Panc1 (cell line): ENCODE measurements at regions not wholly inside any gene's neighbourhood (a gene's known extent, or its start where the extent isn't known, plus 50 kb on each side); places are given as distances from the start of the nearest gene placed in this dataset.

Source experiments
- ATAC-seq: fragments of 200-7000 bp; cut with Tn5 transposase; 2 replicates; pipeline ENCODE4 v1.9.1; 2020; ENCODE audit warnings: mild to moderate bottlenecking, moderate library complexity
- BruUV-seq: library from RNA; stranded (reverse); fragments of 400-500 nt; replicated peaks from 2 replicates; lab custom pipeline; 2021; lab: Mats Ljungman, UMichigan
- CTCF ChIA-PET: fragments of 300-600 bp; sonication (Branson Sonifier 250); formaldehyde crosslinking; loops from one replicate; lab custom pipeline; 2022; ENCODE audit warnings: antibody characterized with exemption; lab: Charles Lee
- POLR2A ChIA-PET: fragments of 300-600 bp; sonication (Branson Sonifier 250); formaldehyde crosslinking; loops from one replicate; lab custom pipeline; 2022; ENCODE audit warnings: antibody characterized with exemption; lab: Charles Lee
- DNase-seq: peaks from one replicate; pipeline ENCODE4 v3.0.0-alpha.2; 2010; ENCODE audit warnings: low read depth, low spot score
- H3K27ac ChIP-seq: 2 replicates; pipeline ENCODE4 v1.5.1; 2011; ENCODE audit warnings: mild to moderate bottlenecking, low read length, inconsistent platforms
- H3K27me3 ChIP-seq: fragments of 200-500 bp; sonication (Bioruptor generic); 2 replicates; pipeline ENCODE4 v1.6.0; 2014; ENCODE audit warnings: low read length, inconsistent platforms; ENCODE audit not compliant: control insufficient read depth, insufficient read depth
- H3K36me3 ChIP-seq: fragments of 200-500 bp; sonication (Bioruptor generic); 2 replicates; pipeline ENCODE4 v1.5.1; 2014; ENCODE audit warnings: inconsistent platforms, mild to moderate bottlenecking, low read length, moderate library complexity; ENCODE audit not compliant: control insufficient read depth, insufficient read depth
- H3K4me1 ChIP-seq: 2 replicates; pipeline ENCODE4 v1.5.1; 2011; ENCODE audit warnings: inconsistent platforms, mild to moderate bottlenecking, low read length, moderate library complexity; ENCODE audit not compliant: control insufficient read depth, insufficient read depth
- H3K4me3 ChIP-seq, 2 experiments: 2 replicates each; pipeline ENCODE4 v1.5.1; 2011 to 2012; ENCODE audit warnings: low read depth in 2 of 2, low read length in 2 of 2, mild to moderate bottlenecking in 2 of 2, inconsistent platforms in 1 of 2, moderate library complexity in 1 of 2
- H3K9me3 ChIP-seq: fragments of 200-500 bp; sonication (Bioruptor generic); 2 replicates; pipeline ENCODE4 v1.5.1; 2014; ENCODE audit warnings: low read depth, mild to moderate bottlenecking, inconsistent platforms, low read length, moderate library complexity; ENCODE audit not compliant: control insufficient read depth, insufficient read depth
- POLR2AphosphoS5 ChIP-seq: IDR thresholded peaks from 2 replicates; pipeline ENCODE4 v1.6.1; 2012; ENCODE audit warnings: mild to moderate bottlenecking, low read depth, low read length, moderate library complexity
- SIN3A ChIP-seq: IDR thresholded peaks from 2 replicates; pipeline ENCODE4 v1.6.1; 2012; ENCODE audit warnings: low read depth, mild to moderate bottlenecking, low read length, moderate library complexity, borderline replicate concordance; ENCODE audit not compliant: insufficient read depth
- TCF7L2 ChIP-seq: IDR thresholded peaks from 2 replicates; pipeline ENCODE4 v1.6.1; 2011; ENCODE audit warnings: mild to moderate bottlenecking, low read depth, low read length, inconsistent platforms
- in situ Hi-C: cut with HindIII; loops from 2 replicates; pipeline ENCODE4 v1.10.0; 2016; ENCODE audit warnings: low sequenced_read_pairs, low pct_unique_long_range_greater_than_20kb
- intact Hi-C: fragments of 100-400 bp; cut with micrococcal nuclease; formaldehyde crosslinking; loops from one replicate; pipeline ENCODE4 v1.10.0; 2022; ENCODE audit not compliant: unreplicated experiment
- TF ChIP-seq, protein P1 (sequence below), 2 experiments: IDR thresholded peaks; 2 replicates each; pipeline ENCODE4 v1.6.1; 2011 to 2012; ENCODE audit warnings: low read depth in 2 of 2, control low read depth in 1 of 2, low read length in 1 of 2, mild to moderate bottlenecking in 1 of 2, moderate library complexity in 1 of 2; ENCODE audit not compliant: insufficient read depth in 1 of 2
- TF ChIP-seq, protein P2 (sequence below): fragments of 450-650 bp; IDR thresholded peaks from 2 replicates; pipeline ENCODE4 v1.5.1; 2017; ENCODE audit warnings: mild to moderate bottlenecking

DNA sequence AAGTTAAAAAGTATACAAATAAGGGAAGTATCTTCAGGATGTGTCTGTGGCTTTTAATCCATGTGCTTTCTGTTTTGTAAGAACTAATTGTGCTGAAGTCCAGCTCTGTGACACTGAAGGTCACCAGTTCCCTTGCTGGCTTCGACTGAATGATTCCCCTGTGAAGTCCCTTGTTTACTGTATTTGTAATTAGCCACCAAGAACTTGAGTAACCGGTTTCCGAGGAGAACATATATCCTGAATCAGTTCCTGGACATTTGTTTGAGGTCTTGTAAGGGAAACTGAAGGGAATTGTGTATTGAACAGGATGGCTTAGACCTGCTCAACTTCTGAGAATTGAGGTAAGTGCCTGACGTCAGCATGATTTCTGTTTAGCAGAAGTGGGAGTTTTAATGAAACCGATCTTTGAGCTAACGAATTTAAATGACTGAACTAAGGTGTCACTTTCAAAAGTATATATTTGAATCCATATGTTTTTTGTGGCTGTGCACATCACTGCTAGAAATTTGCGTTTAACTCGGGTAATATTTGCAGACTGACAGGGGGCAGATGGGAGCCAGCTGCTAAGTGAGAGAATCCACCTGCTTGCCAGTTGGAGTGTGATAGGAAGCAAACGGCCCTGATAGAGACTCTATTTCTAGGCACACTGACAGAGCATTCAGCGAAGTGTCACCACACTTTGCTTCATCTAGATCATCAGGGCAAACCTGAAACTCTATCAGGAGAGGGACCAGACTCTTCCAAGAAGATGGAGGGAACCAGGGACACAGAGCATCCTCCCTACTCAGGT, 530.0 kb downstream of the RFC3 start:
- intact Hi-C loops: no loop called here
- no peak for DNase-seq

DNA sequence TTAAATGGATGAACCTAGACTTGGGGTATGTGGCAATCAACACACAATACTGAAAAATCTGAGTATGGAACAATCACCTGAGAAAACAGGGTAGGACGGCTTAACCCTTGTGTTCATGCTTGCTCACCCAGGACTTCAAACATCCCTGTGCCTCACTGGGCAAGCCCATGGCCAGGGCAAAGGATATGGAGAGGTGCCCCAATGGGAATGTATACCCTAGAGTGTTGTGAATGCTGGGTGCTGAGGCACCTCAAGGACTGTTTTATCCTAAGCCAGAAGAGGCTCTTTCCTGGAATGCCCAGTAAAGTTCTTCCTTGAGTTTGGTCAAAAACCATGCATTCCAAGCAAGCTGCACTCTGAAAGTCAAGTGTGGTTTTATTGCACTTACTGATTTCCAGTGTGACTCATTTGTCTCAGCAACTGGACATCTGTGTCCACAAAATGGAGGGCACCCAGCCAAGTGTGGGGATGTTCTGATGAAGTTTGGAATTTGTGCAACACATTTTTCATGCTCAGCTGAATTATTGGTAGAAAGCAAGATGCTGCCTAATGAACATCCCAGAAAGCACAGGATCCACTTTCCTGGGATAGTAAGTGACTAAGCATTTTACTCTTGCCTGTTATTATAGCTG, 531.3 kb downstream of the RFC3 start:
- ChIA-PET CTCF (no interaction called here), POLR2A (no interaction called here)
- ATAC-seq: no peak
- Histone ChIP-seq H3K9me3 (no peaks in the 10 kb centered on the region), H3K4me1 (no peaks in the 10 kb centered on the region), H3K27ac (no peak overlapping the region), H3K27me3 (no peaks in the 10 kb centered on the region), H3K4me3 (no peak overlapping the region), H3K36me3 (no peaks in the 10 kb centered on the region)
- in situ Hi-C loops: no loop called here
- no peak for DNase-seq
- no peak for TF ChIP-seq SIN3A
- TF ChIP-seq, protein P1, sequence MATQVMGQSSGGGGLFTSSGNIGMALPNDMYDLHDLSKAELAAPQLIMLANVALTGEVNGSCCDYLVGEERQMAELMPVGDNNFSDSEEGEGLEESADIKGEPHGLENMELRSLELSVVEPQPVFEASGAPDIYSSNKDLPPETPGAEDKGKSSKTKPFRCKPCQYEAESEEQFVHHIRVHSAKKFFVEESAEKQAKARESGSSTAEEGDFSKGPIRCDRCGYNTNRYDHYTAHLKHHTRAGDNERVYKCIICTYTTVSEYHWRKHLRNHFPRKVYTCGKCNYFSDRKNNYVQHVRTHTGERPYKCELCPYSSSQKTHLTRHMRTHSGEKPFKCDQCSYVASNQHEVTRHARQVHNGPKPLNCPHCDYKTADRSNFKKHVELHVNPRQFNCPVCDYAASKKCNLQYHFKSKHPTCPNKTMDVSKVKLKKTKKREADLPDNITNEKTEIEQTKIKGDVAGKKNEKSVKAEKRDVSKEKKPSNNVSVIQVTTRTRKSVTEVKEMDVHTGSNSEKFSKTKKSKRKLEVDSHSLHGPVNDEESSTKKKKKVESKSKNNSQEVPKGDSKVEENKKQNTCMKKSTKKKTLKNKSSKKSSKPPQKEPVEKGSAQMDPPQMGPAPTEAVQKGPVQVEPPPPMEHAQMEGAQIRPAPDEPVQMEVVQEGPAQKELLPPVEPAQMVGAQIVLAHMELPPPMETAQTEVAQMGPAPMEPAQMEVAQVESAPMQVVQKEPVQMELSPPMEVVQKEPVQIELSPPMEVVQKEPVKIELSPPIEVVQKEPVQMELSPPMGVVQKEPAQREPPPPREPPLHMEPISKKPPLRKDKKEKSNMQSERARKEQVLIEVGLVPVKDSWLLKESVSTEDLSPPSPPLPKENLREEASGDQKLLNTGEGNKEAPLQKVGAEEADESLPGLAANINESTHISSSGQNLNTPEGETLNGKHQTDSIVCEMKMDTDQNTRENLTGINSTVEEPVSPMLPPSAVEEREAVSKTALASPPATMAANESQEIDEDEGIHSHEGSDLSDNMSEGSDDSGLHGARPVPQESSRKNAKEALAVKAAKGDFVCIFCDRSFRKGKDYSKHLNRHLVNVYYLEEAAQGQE (IDR thresholded peaks at IDR 0.05; ENCODE audit: insufficient read depth in 1 of 2, low read depth in 2 of 2, low read length in 1 of 2): no peak
- no peak for TF ChIP-seq TCF7L2
- TF ChIP-seq POLR2AphosphoS5: no peak
- TF ChIP-seq, protein P2, sequence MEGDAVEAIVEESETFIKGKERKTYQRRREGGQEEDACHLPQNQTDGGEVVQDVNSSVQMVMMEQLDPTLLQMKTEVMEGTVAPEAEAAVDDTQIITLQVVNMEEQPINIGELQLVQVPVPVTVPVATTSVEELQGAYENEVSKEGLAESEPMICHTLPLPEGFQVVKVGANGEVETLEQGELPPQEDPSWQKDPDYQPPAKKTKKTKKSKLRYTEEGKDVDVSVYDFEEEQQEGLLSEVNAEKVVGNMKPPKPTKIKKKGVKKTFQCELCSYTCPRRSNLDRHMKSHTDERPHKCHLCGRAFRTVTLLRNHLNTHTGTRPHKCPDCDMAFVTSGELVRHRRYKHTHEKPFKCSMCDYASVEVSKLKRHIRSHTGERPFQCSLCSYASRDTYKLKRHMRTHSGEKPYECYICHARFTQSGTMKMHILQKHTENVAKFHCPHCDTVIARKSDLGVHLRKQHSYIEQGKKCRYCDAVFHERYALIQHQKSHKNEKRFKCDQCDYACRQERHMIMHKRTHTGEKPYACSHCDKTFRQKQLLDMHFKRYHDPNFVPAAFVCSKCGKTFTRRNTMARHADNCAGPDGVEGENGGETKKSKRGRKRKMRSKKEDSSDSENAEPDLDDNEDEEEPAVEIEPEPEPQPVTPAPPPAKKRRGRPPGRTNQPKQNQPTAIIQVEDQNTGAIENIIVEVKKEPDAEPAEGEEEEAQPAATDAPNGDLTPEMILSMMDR: no peak
- intact Hi-C loops: no loop called here
- no TSS peak for BruUV-seq

More for the DNA sequence above, 530.0 kb downstream of the RFC3 start:
- in situ Hi-C loops: no loop called here
- no peaks in the 10 kb centered on the region for H3K9me3 ChIP-seq
- H3K4me3 ChIP-seq: no peak overlapping the region
- no TSS peak for BruUV-seq
- ChIA-PET CTCF (no interaction called here), POLR2A (no interaction called here)
- no peak for ATAC-seq
- no peak overlapping the region for H3K27ac ChIP-seq
- TF ChIP-seq POLR2AphosphoS5: no peak
- H3K27me3 ChIP-seq: no peaks in the 10 kb centered on the region
- no peaks in the 10 kb centered on the region for H3K4me1 ChIP-seq
- no peaks in the 10 kb centered on the region for H3K36me3 ChIP-seq

DNA sequence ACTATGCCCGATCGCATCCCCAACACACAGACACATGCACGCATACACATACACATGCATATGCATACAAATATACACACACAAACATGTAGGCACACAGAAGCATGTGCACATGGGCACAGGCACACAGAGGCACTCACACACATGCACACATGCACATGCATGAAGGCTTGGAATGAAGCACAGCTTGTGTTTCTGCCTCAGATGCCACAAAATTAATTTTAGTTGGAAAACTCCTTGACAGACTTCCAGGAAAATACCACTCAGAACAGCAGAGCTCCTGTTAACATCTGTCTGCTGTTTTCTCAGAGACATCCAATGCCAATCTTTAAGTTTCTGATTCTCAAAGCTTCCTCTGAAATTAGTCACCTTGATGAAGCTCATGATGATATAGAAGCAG, 532.7 kb downstream of the RFC3 start:
- in situ Hi-C loops (no loop called here), intact Hi-C loops (no loop called here)
- no peaks in the 10 kb centered on the region for H3K27me3 ChIP-seq
- BruUV-seq: no TSS peak
- no peak for ATAC-seq
- H3K4me1 ChIP-seq: no peaks in the 10 kb centered on the region
- ChIA-PET POLR2A (no interaction called here), CTCF (no interaction called here)
- no peaks in the 10 kb centered on the region for H3K9me3 ChIP-seq
- no peaks in the 10 kb centered on the region for H3K36me3 ChIP-seq
- no peak for DNase-seq
- TF ChIP-seq, protein P2: no peak
- H3K4me3 ChIP-seq: no peak overlapping the region
- H3K27ac ChIP-seq: no peak overlapping the region
